Non-pigmented ciliary epithelial cell (primary cell): ENCODE measurements at regions not wholly inside any gene's neighbourhood (a gene's known extent, or its start where the extent isn't known, plus 50 kb on each side); places are given as distances from the start of the nearest gene placed in this dataset.
"Not testable (repeated sequence)": the region's sequence is repeated elsewhere in the genome, so short reads cannot be mapped to it uniquely, and the experiment has no call there.

Source experiments
- DNase-seq: peaks from one replicate; pipeline ENCODE4 v3.0.0-alpha.2; 2010; ENCODE audit warnings: low read depth

- no peak for DNase-seq
Measured at GRCh38 chr10:109403551-109403950, 519.8 kb downstream of the XPNPEP1 start.

- no peak for DNase-seq
Measured at GRCh38 chr10:109393425-109393824, 529.9 kb downstream of the XPNPEP1 start.

GRCh38 chr10:109386921-109387320 lies 536.4 kb downstream of the XPNPEP1 start:
- no peak for DNase-seq

- DNase-seq = no peak
Measured at GRCh38 chr10:109386101-109386500, 537.2 kb downstream of the XPNPEP1 start.

GRCh38 chr10:109379186-109379585 lies 544.1 kb downstream of the XPNPEP1 start:
- DNase-seq = no peak

GRCh38 chr10:109374215-109374614 lies 549.1 kb downstream of the XPNPEP1 start:
- peak; percentile 38 for DNase-seq

- no peak for DNase-seq
Measured at GRCh38 chr10:109359316-109359715, 564.0 kb downstream of the XPNPEP1 start.

GRCh38 chr10:109358325-109358724 lies 565.0 kb downstream of the XPNPEP1 start:
- no peak for DNase-seq

- no peak for DNase-seq
Measured at GRCh38 chr10:109348324-109348723, 575.0 kb downstream of the XPNPEP1 start.

- DNase-seq = peak; percentile 57
Measured at GRCh38 chr10:109343293-109343692, 580.0 kb downstream of the XPNPEP1 start.

- DNase-seq = no peak
Measured at GRCh38 chr10:109341986-109342385, 581.3 kb downstream of the XPNPEP1 start.

- no peak for DNase-seq
Measured at GRCh38 chr10:109328001-109328400, 595.3 kb downstream of the XPNPEP1 start.

- no peak for DNase-seq
Measured at GRCh38 chr10:109327266-109327665, 596.0 kb downstream of the XPNPEP1 start.

- DNase-seq = no peak
Measured at GRCh38 chr10:109324721-109325120, 598.6 kb downstream of the XPNPEP1 start.

GRCh38 chr10:109317746-109318366 lies 605.5 kb downstream of the XPNPEP1 start:
- DNase-seq = no peak

GRCh38 chr10:109314016-109314415 lies 609.3 kb downstream of the XPNPEP1 start:
- DNase-seq = not testable (repeated sequence)

GRCh38 chr10:109312555-109312954 lies 610.8 kb downstream of the XPNPEP1 start:
- DNase-seq = not testable (repeated sequence)

GRCh38 chr10:109308971-109309370 lies 614.3 kb downstream of the XPNPEP1 start:
- no peak for DNase-seq

GRCh38 chr10:109307102-109307501 lies 616.2 kb downstream of the XPNPEP1 start:
- not testable (repeated sequence) for DNase-seq

- DNase-seq = no peak
Measured at GRCh38 chr10:109306698-109307097, 616.6 kb downstream of the XPNPEP1 start.

GRCh38 chr10:109287858-109288257 lies 635.5 kb downstream of the XPNPEP1 start:
- no peak for DNase-seq

- peak; percentile 71 for DNase-seq
Measured at GRCh38 chr10:109282510-109282909, 640.8 kb downstream of the XPNPEP1 start.

- DNase-seq = no peak
Measured at GRCh38 chr10:109281347-109281746, 642.0 kb downstream of the XPNPEP1 start.

- DNase-seq = no peak
Measured at GRCh38 chr10:109280837-109281236, 642.5 kb downstream of the XPNPEP1 start.
